ENCODE measurements at regions not wholly inside any gene's neighbourhood (a gene's known extent, or its start where the extent isn't known, plus 50 kb on each side); places are given as distances from the start of the nearest gene placed in this dataset.

DNA sequence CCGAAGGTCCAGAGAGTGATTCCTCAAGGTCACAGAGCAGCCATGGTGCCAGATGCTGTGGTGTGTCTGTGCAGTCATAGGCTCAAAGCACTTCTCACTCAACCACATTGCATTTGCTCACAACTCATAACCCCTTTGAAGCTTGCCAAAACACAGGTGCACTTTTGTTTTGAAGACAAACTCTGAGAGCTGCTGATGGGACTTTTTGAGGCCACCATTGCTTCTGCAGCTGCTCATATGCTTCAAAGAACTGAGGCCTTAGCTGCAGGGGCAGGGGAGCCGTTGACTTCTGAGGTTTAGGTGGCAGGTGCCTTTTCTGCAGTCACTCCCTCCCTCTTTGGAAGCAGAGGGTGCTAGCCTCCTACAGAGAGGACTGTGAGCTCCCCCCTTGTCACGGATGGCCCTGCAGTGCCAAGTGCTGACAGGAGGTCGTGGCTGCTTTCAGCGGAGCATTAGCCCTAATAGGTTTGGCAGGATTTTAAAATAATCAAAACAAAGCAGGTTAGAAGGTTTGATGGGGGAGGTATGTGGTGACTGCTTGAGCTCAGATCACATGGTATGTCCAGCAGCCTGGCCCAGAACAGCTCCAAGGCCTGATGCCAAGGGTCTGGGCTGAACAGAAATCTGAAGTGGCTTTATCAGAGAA lies 232.1 kb downstream of the MAN2A1 start:
- Mint-ChIP-seq H3K4me3 (no peak overlapping the region), H3K4me1 (peaks cover 5% of the 10 kb centered on the region), H3K27me3 (ENCODE audit: insufficient read depth, low read depth, poor library complexity) (peaks cover 2% of the 10 kb centered on the region), H3K36me3 (ENCODE audit: low read depth) (no peaks in the 10 kb centered on the region), H3K27ac (no peak overlapping the region), H3K9me3 (no peaks in the 10 kb centered on the region)
- Histone ChIP-seq H3F3A (replicated peaks; ENCODE audit: low read depth) (no peaks in the 10 kb centered on the region), H3K27ac (ENCODE audit: low read depth) (no peak overlapping the region), H3K4me1 (ENCODE audit: insufficient read depth) (no peaks in the 10 kb centered on the region), H3K79me2 (replicated peaks; ENCODE audit: insufficient read depth) (no peaks in the 10 kb centered on the region), H3K4me3 (no peak overlapping the region), H3K4me2 (no peak overlapping the region), H2AFZ (no peak overlapping the region), H3K27me3 (ENCODE audit: insufficient read depth) (no peaks in the 10 kb centered on the region), H3K36me3 (ENCODE audit: insufficient read depth) (no peaks in the 10 kb centered on the region), H4K20me1 (replicated peaks; ENCODE audit: insufficient read depth) (no peaks in the 10 kb centered on the region), H3K9me2 (ENCODE audit: insufficient read depth) (peaks cover 16% of the 10 kb centered on the region)
- DNase-seq (ENCODE audit: low spot score) (no peak), ATAC-seq (no peak)
- TF ChIP-seq ETS1 (IDR thresholded peaks at IDR 0.05) (no peak), ZNF331 (CRISPR knock-in tag; IDR thresholded peaks at IDR 0.05; ENCODE audit: low read depth) (no peak), JUNB (IDR thresholded peaks at IDR 0.05; ENCODE audit: unreplicated experiment) (no peak), EZH2 (IDR thresholded peaks at IDR 0.05; ENCODE audit: low read depth, unreplicated experiment) (no peak), ZNF462 (CRISPR knock-in tag; IDR thresholded peaks at IDR 0.05) (no peak), POLR2AphosphoS5 (IDR thresholded peaks at IDR 0.05; ENCODE audit: low read depth) (no peak), CREB1 (CRISPR knock-in tag; IDR thresholded peaks at IDR 0.05; ENCODE audit: low read depth) (no peak)

All from GM23338 (cell line).